GM12878 (cell line): ENCODE measurements at regions not wholly inside any gene's neighbourhood (a gene's known extent, or its start where the extent isn't known, plus 50 kb on each side); places are given as distances from the start of the nearest gene placed in this dataset.

ENCODE experiments used
- ATAC-seq: fragments of 200-7000 bp; cut with Tn5 transposase; 3 replicates; pipeline ENCODE4 v1.9.1; 2020; ENCODE audit warnings: mild to moderate bottlenecking, moderate library complexity
- BruUV-seq: library from RNA; stranded (reverse); fragments of 400-500 nt; replicated peaks from 2 replicates; lab custom pipeline; 2021; lab: Mats Ljungman, UMichigan
- CTCF ChIA-PET: fragments of 300-600 bp; sonication (Branson Sonifier 250); formaldehyde crosslinking; extraction: SDS; loops from one replicate; lab custom pipeline; 2021; ENCODE audit warnings: inconsistent platforms; lab: Yijun Ruan, JAX
- POLR2A ChIA-PET: fragments of 350-600 bp; formaldehyde crosslinking; extraction: SDS; loops from one replicate; lab custom pipeline; 2021; ENCODE audit warnings: inconsistent platforms; lab: Charles Lee
- RAD21 ChIA-PET: fragments of 300-600 bp; sonication (Branson Sonifier 250); formaldehyde crosslinking; loops from one replicate; lab custom pipeline; 2023; ENCODE audit warnings: antibody characterized with exemption; ENCODE audit not compliant: unreplicated experiment; lab: Charles Lee
- SMC1A ChIA-PET: fragments of 300-600 bp; sonication (Branson Sonifier 250); formaldehyde crosslinking; loops from one replicate; lab custom pipeline; 2023; ENCODE audit not compliant: unreplicated experiment, uncharacterized antibody; lab: Charles Lee
- DNase-seq: peaks from one replicate; pipeline ENCODE4 v3.0.0-alpha.2; 2011; ENCODE audit warnings: low read depth, low spot score
- FAIRE-seq: peaks from 3 replicates; lab custom pipeline; 2011; peaks lifted over from hg19 to GRCh38; lab: Jason Lieb, UNC
- H2AFZ ChIP-seq: 2 replicates; pipeline ENCODE4 v1.6.0; 2011; ENCODE audit warnings: low read depth, low read length, control low read depth; ENCODE audit not compliant: control insufficient read depth
- H3K27ac ChIP-seq: 2 replicates; pipeline ENCODE4 v1.5.1; 2011; ENCODE audit warnings: control low read depth; ENCODE audit not compliant: control insufficient read depth, insufficient read depth
- H3K27me3 ChIP-seq, 2 experiments: replicated peaks in 1 of 2; 2 replicates each; pipeline versions ENCODE4 v1.6.0 to v1.6.1; 2011; ENCODE audit warnings: low read length in 1 of 2; ENCODE audit not compliant: control insufficient read depth in 2 of 2, insufficient read depth in 2 of 2
- H3K36me3 ChIP-seq, 2 experiments: 2 replicates each; pipeline ENCODE4 v1.5.1; 2011; ENCODE audit warnings: low read length in 1 of 2; ENCODE audit not compliant: control insufficient read depth in 2 of 2, insufficient read depth in 2 of 2
- H3K4me1 ChIP-seq: 2 replicates; pipeline ENCODE4 v1.6.1; 2011; ENCODE audit warnings: mild to moderate bottlenecking, low read length, moderate library complexity, mixed read lengths; ENCODE audit not compliant: control insufficient read depth, insufficient read depth
- H3K4me2 ChIP-seq: 2 replicates; pipeline ENCODE4 v1.6.0; 2011; ENCODE audit warnings: control low read depth; ENCODE audit not compliant: control insufficient read depth, insufficient read depth
- H3K4me3 ChIP-seq: fragments of 200-600 bp; sonication (generic); 2 replicates; pipeline ENCODE4 v1.5.1; 2016
- H3K79me2 ChIP-seq: 2 replicates; pipeline ENCODE4 v1.6.0; 2011; ENCODE audit warnings: low read length; ENCODE audit not compliant: control insufficient read depth, insufficient read depth
- H3K9ac ChIP-seq: 2 replicates; pipeline ENCODE4 v1.8.0; 2011; ENCODE audit warnings: low read length, control low read depth, mixed read lengths; ENCODE audit not compliant: control insufficient read depth, insufficient read depth
- H3K9me3 ChIP-seq: replicated peaks from 3 replicates; pipeline ENCODE4 v1.5.1; 2011; ENCODE audit warnings: mild to moderate bottlenecking, low read length; ENCODE audit not compliant: control insufficient read depth, insufficient read depth
- H4K20me1 ChIP-seq: 2 replicates; pipeline ENCODE4 v1.6.0; 2011; ENCODE audit not compliant: control insufficient read depth, insufficient read depth
- CBX5 ChIP-seq: sonication (generic); IDR thresholded peaks from 2 replicates; pipeline ENCODE4 v1.6.1; 2016; ENCODE audit warnings: low read depth, moderate library complexity, mild to moderate bottlenecking, inconsistent platforms
- CEBPB ChIP-seq, 2 experiments: fragments of 150-350 bp in 1 of 2; IDR thresholded peaks; 2 replicates each; pipeline ENCODE4 v1.6.1; 2012 to 2014; ENCODE audit warnings: low read depth in 2 of 2, low read length in 2 of 2, borderline replicate concordance in 1 of 2, inconsistent platforms in 1 of 2
- EED ChIP-seq: sonication (generic); IDR thresholded peaks from 2 replicates; pipeline ENCODE4 v1.6.1; 2016; ENCODE audit warnings: antibody characterized with exemption, low read depth
- MTA3 ChIP-seq: IDR thresholded peaks from 2 replicates; pipeline ENCODE4 v1.6.1; 2012; ENCODE audit warnings: low read length, inconsistent platforms, borderline replicate concordance
- MXI1 ChIP-seq: fragments of 150-350 bp; IDR thresholded peaks from 2 replicates; pipeline ENCODE4 v1.6.1; 2011; ENCODE audit warnings: low read depth, mild to moderate bottlenecking, inconsistent platforms, low read length, improper control_type of control experiment
- POLR2AphosphoS5 ChIP-seq: IDR thresholded peaks from 2 replicates; pipeline ENCODE4 v1.6.1; 2011; ENCODE audit warnings: mild to moderate bottlenecking, low read length, inconsistent platforms
- TCF3 ChIP-seq: IDR thresholded peaks from 2 replicates; pipeline ENCODE4 v1.6.1; 2012; ENCODE audit warnings: low read depth, mild to moderate bottlenecking, low read length, borderline replicate concordance; ENCODE audit not compliant: insufficient read depth
- YY1 ChIP-seq: IDR thresholded peaks from 2 replicates; pipeline ENCODE4 v1.6.1; 2011; ENCODE audit warnings: low read depth, mild to moderate bottlenecking, low read length
- ZNF217 ChIP-seq: fragments of 450-650 bp; IDR thresholded peaks from 2 replicates; pipeline ENCODE4 v1.6.1; 2017; ENCODE audit warnings: antibody characterized with exemption, mild to moderate bottlenecking
- WGBS: methylation state at CpG from one replicate; pipeline ENCODE4 v1.1.6; 2016; ENCODE audit warnings: low lambda C conversion rate; ENCODE audit not compliant: insufficient replicate concordance, insufficient coverage; ENCODE audit errors: missing lambda C conversion rate; 5-methylcytosine and 5-hydroxymethylcytosine counted together
- in situ Hi-C: fragments of 300-500 bp; cut with MboI; formaldehyde crosslinking; loops from 9 replicates; pipeline ENCODE4 v1.14.3; 2018; ENCODE audit warnings: mixed read lengths
- intact Hi-C: fragments of 100-400 bp; cut with micrococcal nuclease; formaldehyde crosslinking; loops from one replicate; pipeline ENCODE4 v1.14.2; 2022; ENCODE audit not compliant: unreplicated experiment
- TF ChIP-seq, protein P1 (sequence below): IDR thresholded peaks from 2 replicates; pipeline ENCODE4 v1.6.1; 2012; ENCODE audit warnings: low read depth, low read length, improper control_type of control experiment
- TF ChIP-seq, protein P2 (sequence below): IDR thresholded peaks from 2 replicates; pipeline ENCODE4 v1.6.1; 2012; ENCODE audit warnings: low read depth, low read length, improper control_type of control experiment

DNA sequence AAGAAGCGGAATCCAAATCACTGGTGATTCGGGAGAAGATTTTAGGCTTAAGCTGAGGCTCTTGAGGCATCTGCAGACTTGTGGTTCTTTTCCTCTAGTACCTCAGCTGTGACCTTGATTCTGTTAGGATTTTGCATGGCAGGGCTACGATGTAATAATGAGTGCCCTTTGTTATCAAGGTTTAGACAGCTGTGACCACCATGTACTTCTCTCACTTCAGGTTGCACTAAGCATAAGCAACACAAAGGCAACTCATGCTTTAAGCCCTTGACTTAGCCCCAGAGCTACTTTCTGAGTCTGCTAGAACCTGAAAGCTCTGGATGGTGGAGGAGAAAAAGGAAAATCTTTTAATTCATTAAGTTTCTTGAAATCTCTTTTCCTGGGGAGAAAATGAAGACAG lies 1052.3 kb upstream of the PHF14 start:
- Histone ChIP-seq H3K4me2 (no peak overlapping the region), H3K36me3 (no peaks in the 10 kb centered on the region), H3K4me3 (no peak overlapping the region), H3K9ac (no peak overlapping the region), H3K79me2 (no peaks in the 10 kb centered on the region), H3K27ac (no peak overlapping the region), H3K27me3 (no peaks in the 10 kb centered on the region), H2AFZ (no peak overlapping the region), H3K9me3 (no peaks in the 10 kb centered on the region), H3K4me1 (no peaks in the 10 kb centered on the region), H4K20me1 (no peaks in the 10 kb centered on the region)
- intact Hi-C loops (no loop called here), in situ Hi-C loops (no loop called here)
- ChIA-PET RAD21 (no interaction called here), SMC1A (interaction anchor here (0.7 kb wide), 1 partner anchor 156 kb away, joined by 3 read pairs; no protein-coding TSS in a partner anchor), CTCF (no interaction called here), POLR2A (no interaction called here)
- ATAC-seq (no peak), DNase-seq (no peak), FAIRE-seq (no peak)
- no TSS peak for BruUV-seq
- TF ChIP-seq POLR2AphosphoS5, result no peak
- WGBS, result 0% methylated on average over 3 of the region's 3 CpGs

DNA sequence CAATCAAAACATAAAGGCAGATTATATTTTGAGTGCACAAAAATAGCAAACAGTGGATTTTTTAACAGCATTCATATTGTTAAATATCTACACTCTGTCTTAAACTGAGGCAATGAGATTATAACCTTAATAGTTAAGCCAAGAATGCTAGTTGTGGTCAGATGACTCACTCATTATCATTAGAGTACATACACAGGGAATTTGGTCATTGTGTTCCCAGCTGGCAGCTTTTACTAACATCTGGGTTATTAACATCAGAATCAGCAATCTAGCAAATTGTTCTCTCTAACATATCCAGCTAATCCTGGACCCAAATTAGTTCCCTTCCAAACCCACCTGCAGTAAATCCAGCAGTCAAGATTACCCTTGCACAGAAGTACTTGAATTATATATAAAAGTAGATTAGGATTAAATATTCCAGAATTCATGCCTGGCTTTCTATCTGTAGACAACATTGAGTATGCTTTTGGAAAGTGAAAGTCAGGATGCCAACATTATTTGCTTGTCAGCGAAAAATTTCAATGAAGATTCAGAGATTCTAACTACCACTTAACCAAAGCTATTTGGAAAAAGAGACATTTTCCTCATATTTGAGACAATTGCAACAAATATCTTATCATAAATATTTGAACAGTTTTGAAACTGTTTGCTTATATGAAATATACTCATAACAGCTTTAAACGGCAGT lies 1035.6 kb upstream of the PHF14 start:
- Histone ChIP-seq H4K20me1 (no peaks in the 10 kb centered on the region), H3K36me3 (no peaks in the 10 kb centered on the region), H3K27ac (no peak overlapping the region), H3K9ac (no peak overlapping the region), H3K4me2 (no peak overlapping the region), H3K4me3 (no peak overlapping the region), H3K79me2 (no peaks in the 10 kb centered on the region), H3K4me1 (no peaks in the 10 kb centered on the region), H3K9me3 (no peaks in the 10 kb centered on the region), H3K27me3 (no peaks in the 10 kb centered on the region), H2AFZ (no peak overlapping the region)
- POLR2A ChIA-PET, result no interaction called here
- in situ Hi-C loops, result no loop called here
- ATAC-seq (no peak), FAIRE-seq (no peak), DNase-seq (no peak)
- CTCF ChIA-PET, result no interaction called here
- BruUV-seq, result no TSS peak
- SMC1A ChIA-PET, result no interaction called here
- 17% methylated on average over 2 of the region's 2 CpGs for WGBS
- RAD21 ChIA-PET, result no interaction called here
- TF ChIP-seq CEBPB (IDR thresholded peaks at IDR 0.05; ENCODE audit: borderline replicate concordance in 1 of 2, low read depth in 2 of 2, low read length in 2 of 2) (no peak), MTA3 (no peak), YY1 (no peak), TCF3 (no peak), ZNF217 (no peak), EED (no peak), MXI1 (no peak), CBX5 (no peak)
- TF ChIP-seq, protein P1, sequence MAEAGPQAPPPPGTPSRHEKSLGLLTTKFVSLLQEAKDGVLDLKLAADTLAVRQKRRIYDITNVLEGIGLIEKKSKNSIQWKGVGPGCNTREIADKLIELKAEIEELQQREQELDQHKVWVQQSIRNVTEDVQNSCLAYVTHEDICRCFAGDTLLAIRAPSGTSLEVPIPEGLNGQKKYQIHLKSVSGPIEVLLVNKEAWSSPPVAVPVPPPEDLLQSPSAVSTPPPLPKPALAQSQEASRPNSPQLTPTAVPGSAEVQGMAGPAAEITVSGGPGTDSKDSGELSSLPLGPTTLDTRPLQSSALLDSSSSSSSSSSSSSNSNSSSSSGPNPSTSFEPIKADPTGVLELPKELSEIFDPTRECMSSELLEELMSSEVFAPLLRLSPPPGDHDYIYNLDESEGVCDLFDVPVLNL, result no peak
- TF ChIP-seq, protein P2, sequence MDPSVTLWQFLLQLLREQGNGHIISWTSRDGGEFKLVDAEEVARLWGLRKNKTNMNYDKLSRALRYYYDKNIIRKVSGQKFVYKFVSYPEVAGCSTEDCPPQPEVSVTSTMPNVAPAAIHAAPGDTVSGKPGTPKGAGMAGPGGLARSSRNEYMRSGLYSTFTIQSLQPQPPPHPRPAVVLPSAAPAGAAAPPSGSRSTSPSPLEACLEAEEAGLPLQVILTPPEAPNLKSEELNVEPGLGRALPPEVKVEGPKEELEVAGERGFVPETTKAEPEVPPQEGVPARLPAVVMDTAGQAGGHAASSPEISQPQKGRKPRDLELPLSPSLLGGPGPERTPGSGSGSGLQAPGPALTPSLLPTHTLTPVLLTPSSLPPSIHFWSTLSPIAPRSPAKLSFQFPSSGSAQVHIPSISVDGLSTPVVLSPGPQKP, result no peak
- intact Hi-C loops, result no loop called here
